Loucy (cell line): ENCODE measurements at regions not wholly inside any gene's neighbourhood (a gene's known extent, or its start where the extent isn't known, plus 50 kb on each side); places are given as distances from the start of the nearest gene placed in this dataset.

Experiments
- H2AFZ ChIP-seq: fragments of 200-600 bp; sonication (generic); 2 replicates; pipeline ENCODE4 v1.6.0; 2016; ENCODE audit warnings: antibody characterized with exemption, mild to moderate bottlenecking, low read length, moderate library complexity
- H3F3A ChIP-seq: fragments of 200-600 bp; 2 replicates; pipeline ENCODE4 v1.6.0; 2016; ENCODE audit warnings: antibody characterized with exemption, low read depth, mild to moderate bottlenecking
- H3K27me3 ChIP-seq: fragments of 200-600 bp; sonication (generic); 2 replicates; pipeline ENCODE4 v1.6.1; 2014; ENCODE audit warnings: low read length, mild to moderate bottlenecking; ENCODE audit not compliant: insufficient read depth, poor library complexity, severe bottlenecking
- H3K36me3 ChIP-seq: fragments of 200-600 bp; sonication (generic); 2 replicates; pipeline ENCODE4 v1.6.1; 2016; ENCODE audit warnings: low read length; ENCODE audit not compliant: insufficient read depth
- H3K4me1 ChIP-seq: fragments of 200-600 bp; sonication (generic); 2 replicates; pipeline ENCODE4 v1.5.1; 2014; ENCODE audit warnings: low read length, mild to moderate bottlenecking; ENCODE audit not compliant: insufficient read depth, poor library complexity, severe bottlenecking
- H3K4me2 ChIP-seq: fragments of 200-600 bp; sonication (generic); 2 replicates; pipeline ENCODE4 v1.6.0; 2014; ENCODE audit warnings: antibody characterized with exemption, low read length, low read depth, mild to moderate bottlenecking; ENCODE audit not compliant: poor library complexity, severe bottlenecking
- H3K4me3 ChIP-seq: fragments of 200-600 bp; sonication (generic); 2 replicates; pipeline ENCODE4 v1.5.1; 2014; ENCODE audit warnings: low read length, mild to moderate bottlenecking, mixed read lengths; ENCODE audit not compliant: poor library complexity, severe bottlenecking
- H3K79me2 ChIP-seq: fragments of 200-600 bp; sonication (generic); 2 replicates; pipeline ENCODE4 v1.6.1; 2014; ENCODE audit warnings: low read length; ENCODE audit not compliant: insufficient read depth
- H3K9ac ChIP-seq: fragments of 200-600 bp; sonication (generic); 2 replicates; pipeline ENCODE4 v1.6.0; 2014; ENCODE audit warnings: mild to moderate bottlenecking, low read depth, low read length, moderate library complexity; ENCODE audit not compliant: poor library complexity, severe bottlenecking
- H3K9me2 ChIP-seq: fragments of 200-600 bp; sonication (generic); replicated peaks from 2 replicates; pipeline ENCODE4 v1.6.1; 2016; ENCODE audit warnings: low read depth, low read length, mixed read lengths
- H3K9me3 ChIP-seq: fragments of 200-600 bp; sonication (generic); 2 replicates; pipeline ENCODE4 v1.6.1; 2014; ENCODE audit warnings: mild to moderate bottlenecking, antibody characterized with exemption, low read length, low read depth; ENCODE audit not compliant: insufficient read depth
- H4K20me1 ChIP-seq: fragments of 200-600 bp; sonication (generic); 2 replicates; pipeline ENCODE4 v1.6.0; 2014; ENCODE audit warnings: antibody characterized with exemption, low read length, mild to moderate bottlenecking; ENCODE audit not compliant: insufficient read depth, poor library complexity, severe bottlenecking
- CTCF ChIP-seq: fragments of 200-600 bp; sonication (generic); conservative IDR thresholded peaks from 2 replicates; pipeline ENCODE4 v1.5.1; 2014; ENCODE audit warnings: mild to moderate bottlenecking, antibody characterized with exemption, low read length
- EZH2phosphoT487 ChIP-seq: fragments of 200-600 bp; IDR thresholded peaks from 2 replicates; pipeline ENCODE4 v1.6.1; 2018; ENCODE audit warnings: antibody characterized with exemption, mild to moderate bottlenecking, moderate library complexity, borderline replicate concordance

- Histone ChIP-seq H3K4me2 (no peak overlapping the region), H2AFZ (no peak overlapping the region)
- TF ChIP-seq CTCF (no peak), EZH2phosphoT487 (no peak)
These were observed 584.6 kb upstream of the MKI67 start for GRCh38 chr10:128710798-128711183.

GRCh38 chr10:128711806-128712205 lies 585.6 kb upstream of the MKI67 start:
- Histone ChIP-seq H3K9me2 (no peaks in the 10 kb centered on the region), H3K9ac (no peak overlapping the region), H3K4me3 (no peak overlapping the region), H3K27me3 (no peaks in the 10 kb centered on the region), H3K4me2 (no peak overlapping the region), H3F3A (no peaks in the 10 kb centered on the region), H4K20me1 (no peaks in the 10 kb centered on the region), H2AFZ (no peak overlapping the region), H3K79me2 (no peaks in the 10 kb centered on the region), H3K4me1 (no peaks in the 10 kb centered on the region), H3K36me3 (no peaks in the 10 kb centered on the region), H3K9me3 (no peaks in the 10 kb centered on the region)
- TF ChIP-seq CTCF (no peak), EZH2phosphoT487 (no peak)

More at GRCh38 chr10:128710798-128711183, 584.6 kb upstream of the MKI67 start:
- Histone ChIP-seq H3K36me3 (no peaks in the 10 kb centered on the region), H4K20me1 (no peaks in the 10 kb centered on the region), H3K9ac (no peak overlapping the region), H3K27me3 (no peaks in the 10 kb centered on the region), H3K79me2 (no peaks in the 10 kb centered on the region), H3K4me1 (no peaks in the 10 kb centered on the region), H3F3A (no peaks in the 10 kb centered on the region), H3K9me3 (no peaks in the 10 kb centered on the region), H3K9me2 (no peaks in the 10 kb centered on the region), H3K4me3 (no peak overlapping the region)

GRCh38 chr10:128712661-128713400 lies 586.6 kb upstream of the MKI67 start:
- Histone ChIP-seq H3K4me3 (no peak overlapping the region), H3F3A (no peaks in the 10 kb centered on the region), H3K4me1 (no peaks in the 10 kb centered on the region), H3K9me2 (no peaks in the 10 kb centered on the region), H3K36me3 (no peaks in the 10 kb centered on the region), H3K9me3 (no peaks in the 10 kb centered on the region), H2AFZ (no peak overlapping the region), H4K20me1 (no peaks in the 10 kb centered on the region), H3K9ac (no peak overlapping the region), H3K27me3 (no peaks in the 10 kb centered on the region), H3K79me2 (no peaks in the 10 kb centered on the region), H3K4me2 (no peak overlapping the region)
- TF ChIP-seq EZH2phosphoT487: no peak
- no peak for TF ChIP-seq CTCF
